Hindlimb muscle (tissue), 1 donor: ENCODE measurements at regions not wholly inside any gene's neighbourhood (a gene's known extent, or its start where the extent isn't known, plus 50 kb on each side); places are given as distances from the start of the nearest gene placed in this dataset.

Source experiments
- DNase-seq: peaks from one replicate; pipeline ENCODE4 v3.0.0-alpha.2; 2013

DNA sequence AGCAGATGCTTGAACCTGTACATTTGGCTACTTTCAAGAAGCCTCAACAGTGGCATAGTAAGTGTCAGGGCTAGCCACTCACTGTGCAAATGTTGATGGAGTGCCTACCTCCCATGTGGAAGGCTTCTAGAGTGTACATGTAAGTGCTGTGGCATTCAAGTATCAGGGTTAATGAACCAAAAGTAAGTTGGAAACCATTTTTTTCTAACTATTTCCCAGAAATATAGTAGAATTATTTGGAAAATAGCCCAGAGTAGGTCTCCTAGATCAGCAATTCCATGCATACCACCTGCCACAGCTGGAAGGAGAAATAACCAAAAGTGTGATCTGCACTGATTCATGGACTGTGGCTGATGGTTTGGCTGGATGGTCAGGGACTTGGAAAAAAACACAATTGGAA lies 53.3 kb downstream of the FOXD1 start:
- DNase-seq, result no peak

DNA sequence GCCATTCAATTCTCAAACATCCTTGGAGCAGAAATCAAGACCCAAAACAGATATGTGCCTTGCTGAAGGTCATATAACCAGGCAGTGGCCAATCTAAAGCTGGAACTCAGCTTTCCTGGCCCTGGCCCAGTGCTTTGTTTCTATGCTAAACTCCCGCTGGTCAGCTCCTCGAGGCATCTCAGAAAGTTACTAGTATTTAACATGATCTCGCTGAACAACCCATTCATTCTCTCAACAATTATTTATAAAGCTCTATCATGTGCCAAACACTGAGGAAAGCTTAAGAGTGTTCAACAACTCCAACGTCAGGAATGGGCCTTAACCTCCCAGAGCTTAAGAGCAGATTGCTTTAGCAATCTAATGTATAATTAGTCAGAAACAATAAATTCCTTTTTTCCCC lies 54.0 kb downstream of the FOXD1 start:
- DNase-seq, result no peak

DNA sequence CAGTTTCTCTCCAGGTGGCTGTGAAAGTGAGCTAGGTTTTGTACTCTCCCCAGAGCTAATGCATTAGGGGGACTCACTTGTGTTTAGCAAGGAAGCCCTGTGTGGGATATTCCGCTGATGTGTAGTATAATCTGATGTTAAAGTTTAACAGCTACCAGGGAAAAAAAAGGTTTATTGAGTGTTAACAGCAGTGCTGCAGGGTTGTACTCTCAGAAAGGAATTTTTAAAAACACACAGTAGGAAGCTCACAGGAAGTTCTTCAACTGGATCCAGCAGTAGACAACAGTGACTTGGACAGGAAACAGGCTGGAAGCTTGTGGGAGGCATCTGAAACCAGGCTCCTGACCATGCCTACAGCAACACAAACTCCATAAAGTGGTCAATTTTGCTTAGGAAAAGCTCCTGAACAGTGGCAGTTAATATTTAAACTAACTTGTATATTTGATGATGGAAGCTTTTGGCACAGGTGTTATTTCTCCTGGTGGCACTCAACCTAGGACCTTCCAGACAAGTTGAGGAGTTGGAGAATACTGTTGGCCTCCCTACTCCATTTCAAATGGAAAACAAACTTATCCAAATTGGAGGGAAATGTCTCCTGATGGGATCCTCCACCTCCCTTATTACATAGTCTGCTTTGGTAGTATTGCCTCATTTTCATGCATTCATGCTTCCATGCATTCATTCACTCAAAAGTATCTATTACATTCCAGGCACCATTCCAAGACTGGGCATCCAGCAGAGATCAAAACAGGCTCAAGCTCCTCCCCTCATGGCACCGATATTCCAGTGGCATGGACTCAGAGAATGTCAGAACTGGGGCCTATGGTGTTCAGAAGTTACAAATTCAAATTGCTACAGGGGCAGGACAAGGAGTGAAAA lies 54.7 kb downstream of the FOXD1 start:
- DNase-seq, result no peak

DNA sequence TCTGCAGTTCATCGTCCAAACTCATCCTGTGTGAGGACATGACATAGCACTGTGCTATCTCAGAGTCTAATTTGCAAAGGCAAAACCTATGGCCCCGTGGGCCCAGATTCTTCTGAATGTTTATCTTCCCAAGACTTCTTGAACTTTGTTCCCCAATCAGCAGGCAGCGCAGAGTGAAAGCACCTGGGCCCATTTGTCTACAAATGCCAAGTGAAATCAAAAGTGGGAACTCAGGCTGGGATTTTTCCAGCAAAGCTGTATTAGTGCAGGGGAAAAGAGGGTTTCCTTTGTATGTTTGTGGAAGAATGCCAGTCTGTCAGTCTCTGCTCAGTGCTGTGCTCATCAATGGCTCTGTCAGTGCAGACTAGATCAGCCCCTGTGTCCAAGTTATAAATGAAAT lies 55.8 kb downstream of the FOXD1 start:
- no peak for DNase-seq

DNA sequence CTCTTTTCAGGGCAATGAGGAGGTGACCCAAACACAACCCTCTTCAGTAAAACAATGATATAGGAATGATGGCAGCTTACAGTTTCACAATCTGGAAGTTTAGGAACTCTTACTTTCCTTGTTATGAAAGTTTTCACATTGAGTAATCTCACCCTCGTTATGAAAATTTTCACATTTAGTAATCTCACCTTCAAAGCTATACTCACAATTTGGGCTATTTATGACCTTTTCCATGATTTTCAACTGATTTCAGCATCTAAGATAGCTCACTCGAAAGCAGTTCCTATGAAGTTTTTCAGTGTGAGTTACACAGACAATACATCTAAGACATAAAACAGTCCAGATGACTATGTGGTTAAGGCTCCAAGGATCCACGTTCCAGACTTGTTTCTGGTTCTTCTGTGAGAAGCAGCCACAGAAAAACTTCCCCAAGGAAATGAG lies 57.1 kb downstream of the FOXD1 start:
- DNase-seq, result no peak

DNA sequence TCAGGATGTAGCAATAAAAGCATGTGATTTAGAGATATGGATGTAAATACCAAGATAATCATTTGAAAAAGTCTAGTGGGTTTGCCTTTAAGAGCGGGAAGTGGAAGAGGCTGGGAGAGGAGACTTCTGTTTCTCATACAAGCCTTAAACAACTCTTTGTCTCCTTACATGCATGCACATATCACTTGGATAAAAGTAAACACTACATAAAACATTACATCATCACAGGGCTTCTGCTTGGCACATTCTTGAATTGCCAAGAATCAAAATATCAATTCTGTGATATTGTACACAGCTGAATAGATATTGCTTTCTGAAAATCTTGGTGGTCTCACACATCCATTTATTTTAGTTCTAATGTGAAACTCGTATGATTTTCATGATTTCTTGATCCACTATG lies 57.6 kb downstream of the FOXD1 start:
- no peak for DNase-seq

DNA sequence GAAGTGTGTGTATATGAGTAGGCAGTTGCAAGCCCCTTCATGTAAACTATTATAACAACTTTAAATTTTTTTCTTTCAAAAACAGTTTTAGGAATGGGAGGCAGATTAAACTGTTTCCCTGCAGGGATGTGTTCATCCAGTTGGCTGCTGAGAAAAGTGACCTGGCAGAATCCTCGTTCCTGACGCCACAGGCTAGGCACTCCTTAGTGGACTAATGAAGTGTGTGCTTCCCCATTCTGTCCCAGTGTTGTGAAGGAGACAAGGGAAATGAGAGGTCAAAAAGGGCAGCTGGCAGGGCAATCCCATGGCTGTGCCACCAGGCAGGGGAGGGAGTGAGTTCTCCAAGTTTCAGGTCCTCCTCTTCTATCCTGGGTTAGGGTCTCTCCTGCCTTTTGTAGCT lies 59.8 kb downstream of the FOXD1 start:
- no peak for DNase-seq

DNA sequence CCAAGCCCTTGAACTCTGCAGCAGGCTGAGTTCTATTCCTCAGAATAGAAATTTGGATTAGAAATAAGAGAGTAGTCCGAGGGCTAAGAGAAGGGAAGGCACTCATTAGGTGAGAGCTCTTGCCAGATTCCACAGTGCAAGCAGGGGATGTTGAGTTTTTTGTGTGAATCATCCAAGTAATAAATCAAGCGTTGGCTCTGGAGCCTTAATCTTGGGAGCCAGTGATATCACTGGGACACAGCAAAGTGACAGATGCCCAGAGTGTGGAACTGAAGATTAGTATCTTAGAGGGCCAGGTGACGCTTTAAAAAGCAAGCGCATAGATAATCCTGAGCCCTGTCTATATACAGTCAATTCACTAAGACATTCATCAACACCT lies 60.3 kb downstream of the FOXD1 start:
- peak; percentile 12 for DNase-seq

DNA sequence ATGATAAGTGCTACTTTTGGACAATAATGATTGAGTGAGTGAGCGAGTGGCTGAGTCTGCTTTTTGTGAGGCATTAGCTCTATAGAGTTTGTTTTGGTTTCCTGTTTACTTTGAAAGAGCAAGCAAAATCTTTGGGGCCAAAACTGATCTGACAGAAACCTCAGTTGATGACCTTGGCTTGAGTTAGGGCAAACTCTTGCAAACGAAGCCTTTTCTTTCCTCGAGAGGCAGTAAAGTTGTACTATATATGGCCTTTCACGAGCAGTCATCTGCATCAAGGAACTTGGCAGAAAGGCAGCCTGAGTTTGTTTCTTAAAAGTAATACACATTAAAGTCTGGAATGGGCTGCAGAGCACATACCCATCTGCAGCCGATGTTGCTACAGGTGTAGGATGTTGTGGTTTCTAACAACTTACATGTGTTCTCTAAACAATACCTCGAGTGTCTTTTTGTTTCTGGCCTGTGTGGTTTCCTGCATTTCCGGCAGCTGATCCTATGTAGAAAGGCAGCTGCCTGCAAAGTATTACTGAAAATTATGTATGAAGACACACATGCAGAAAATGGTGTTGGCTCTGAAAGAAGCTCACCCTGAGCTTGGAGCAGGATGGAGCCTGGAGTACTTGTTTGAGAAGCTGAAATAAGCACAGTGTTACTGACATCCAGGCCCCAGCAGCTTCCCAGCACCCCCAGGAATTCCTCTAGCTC lies 60.8 kb downstream of the FOXD1 start:
- peak; percentile 56 for DNase-seq

DNA sequence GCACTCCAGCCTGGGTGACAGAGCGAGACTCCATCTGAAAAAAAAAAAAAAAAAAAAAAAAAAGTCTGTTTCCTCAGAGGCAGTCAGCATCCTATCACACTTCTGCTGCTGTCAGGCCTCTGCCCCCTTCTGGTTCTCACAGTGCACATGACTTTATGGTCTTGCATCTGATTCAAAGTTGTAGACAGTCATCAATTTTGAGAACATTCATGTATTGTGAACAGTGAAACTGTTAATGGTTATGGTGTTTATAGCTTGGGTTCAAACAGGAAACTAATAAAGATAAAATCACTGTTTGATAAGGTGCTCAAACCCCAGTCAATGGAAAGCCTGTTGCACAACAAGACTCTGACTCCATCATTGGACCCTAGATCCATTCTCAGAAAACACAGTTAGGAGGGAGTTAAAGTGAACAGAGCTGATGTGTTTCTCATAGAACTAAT lies 61.4 kb downstream of the FOXD1 start:
- DNase-seq, result no peak

DNA sequence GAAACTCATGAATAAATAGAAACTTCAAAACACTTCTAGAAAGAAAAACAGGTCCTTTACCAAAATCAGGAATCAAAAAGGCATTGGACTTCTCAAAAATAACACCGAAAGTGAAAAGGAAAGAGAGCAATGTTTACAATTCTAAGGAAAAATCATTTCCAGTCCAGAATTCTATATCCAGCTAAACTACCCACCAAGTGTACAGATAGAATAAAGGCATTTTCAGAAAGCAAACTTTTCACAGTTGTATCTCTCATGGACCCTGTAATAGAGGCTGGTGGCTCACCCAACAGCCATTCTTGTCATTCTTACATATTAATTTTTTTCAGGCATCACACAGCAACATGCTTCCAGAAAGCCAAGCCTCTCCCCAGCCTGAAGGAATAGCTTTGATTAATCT lies 63.7 kb downstream of the FOXD1 start:
- no peak for DNase-seq

DNA sequence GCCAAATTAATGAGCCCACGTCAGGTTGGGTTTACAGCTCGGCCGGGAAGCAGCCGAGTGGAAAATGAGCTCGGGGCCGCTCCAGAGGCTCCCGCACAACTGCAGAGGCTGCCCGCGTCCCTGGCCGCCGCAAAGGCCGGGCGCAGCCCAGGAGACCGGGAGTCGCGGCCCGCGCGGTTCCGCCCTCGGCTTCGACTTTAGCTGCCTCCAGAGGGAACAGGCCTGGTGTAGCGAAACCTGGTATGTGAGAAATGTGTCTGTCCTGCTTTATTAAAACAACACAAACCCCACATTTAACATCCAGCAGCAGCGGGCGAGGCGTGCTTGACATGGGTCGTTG lies 66.2 kb downstream of the FOXD1 start:
- DNase-seq, result no peak

DNA sequence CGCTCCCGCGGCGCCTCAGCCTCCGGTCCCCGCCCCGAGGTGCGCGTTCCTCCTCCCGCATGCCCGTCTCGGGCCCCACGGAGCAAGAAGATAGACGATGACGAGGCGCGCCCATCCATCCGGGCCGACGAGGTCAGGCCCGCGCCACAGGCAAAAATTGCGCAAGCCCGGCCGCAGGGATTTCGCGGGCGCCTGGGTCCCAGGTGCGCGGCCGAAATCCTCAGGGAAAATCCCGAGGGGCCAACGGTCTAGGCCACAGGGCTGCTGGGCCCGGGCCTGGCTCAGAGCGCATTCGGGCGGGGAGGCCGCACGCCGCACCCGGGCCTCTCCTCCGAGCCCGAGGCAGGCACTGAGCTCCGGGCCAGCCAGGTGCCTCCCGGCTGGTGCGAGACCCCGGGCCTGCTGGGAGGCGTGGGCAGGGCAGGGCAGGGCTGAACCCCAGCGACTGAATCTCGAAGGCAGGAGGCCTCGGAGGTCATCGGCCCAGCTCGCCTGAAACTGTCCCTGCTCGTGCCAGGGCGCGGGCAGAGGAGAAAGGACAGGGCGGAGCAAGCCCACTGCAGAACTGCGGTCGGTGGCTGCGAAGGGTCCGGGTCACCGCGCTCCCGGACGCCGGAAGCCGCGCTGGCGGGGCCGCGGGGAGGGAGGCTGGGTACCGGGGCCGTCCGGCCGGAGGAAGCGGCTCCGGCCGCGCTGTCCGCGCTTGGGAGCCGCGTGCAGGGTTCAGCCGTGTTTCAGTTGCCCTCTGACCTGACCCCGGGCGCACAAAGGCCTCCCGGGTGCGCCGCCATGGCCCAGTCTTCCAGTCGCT lies 66.8 kb downstream of the FOXD1 start:
- no peak for DNase-seq

DNA sequence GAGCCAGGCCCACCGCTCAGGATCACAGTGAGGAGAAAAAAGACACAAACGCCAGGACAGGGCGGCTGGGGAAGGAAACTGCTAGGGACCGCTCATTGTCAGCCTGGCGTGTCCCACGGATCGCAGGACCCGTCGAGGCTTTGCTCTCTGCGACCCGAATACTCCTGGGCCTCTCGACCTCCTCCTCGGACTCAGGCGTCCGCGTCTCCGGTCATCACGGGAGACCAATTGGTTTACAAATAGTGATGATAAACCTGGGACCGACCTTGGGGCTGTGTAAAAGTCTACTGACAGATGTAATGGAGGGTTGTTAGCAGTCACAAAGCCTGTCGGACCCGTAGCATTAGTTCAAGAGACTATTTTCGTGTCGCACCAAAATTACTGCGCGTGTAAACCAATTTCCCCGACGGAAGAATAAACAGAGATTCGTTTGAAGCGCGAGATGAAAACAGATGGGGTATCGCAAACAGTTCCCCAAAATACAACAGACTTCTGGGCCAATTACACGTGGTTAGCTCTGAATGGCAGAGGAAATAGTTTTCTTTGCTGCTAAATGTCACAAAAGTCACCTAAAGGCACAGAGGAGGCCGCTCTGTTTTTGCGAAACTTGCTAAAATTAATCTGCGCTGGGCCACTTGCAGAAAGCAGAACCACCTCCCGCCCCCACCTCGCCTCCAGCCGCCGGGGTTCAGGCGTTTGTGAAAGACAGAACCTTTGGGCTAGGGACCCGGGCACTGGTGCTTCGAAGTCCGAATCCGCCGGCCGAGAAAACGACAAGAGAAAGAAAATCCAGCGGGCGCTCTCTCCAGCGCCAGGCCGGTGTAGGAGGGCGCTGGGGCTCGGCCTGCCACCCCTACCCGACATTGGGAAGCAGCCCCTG lies 67.6 kb downstream of the FOXD1 start:
- no peak for DNase-seq

DNA sequence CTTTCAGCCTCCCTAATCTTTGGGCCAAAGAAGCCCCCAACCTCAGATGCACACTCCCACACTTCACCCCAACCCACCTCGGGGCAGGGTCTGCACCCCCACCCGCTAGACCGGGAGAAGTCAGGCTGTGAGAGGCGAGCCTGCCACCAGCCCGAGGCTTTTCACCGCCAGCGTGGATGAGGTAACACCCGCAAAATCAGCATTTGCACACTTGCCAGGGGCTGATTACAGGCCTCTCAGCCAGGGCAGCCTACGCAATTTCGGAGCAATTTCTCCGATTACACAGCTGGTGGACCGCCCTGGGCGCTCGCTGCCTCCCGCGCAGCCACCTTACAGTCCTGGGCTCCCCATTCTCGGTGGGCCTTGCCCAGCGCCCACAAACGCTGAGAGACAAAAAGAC lies 68.5 kb downstream of the FOXD1 start:
- no peak for DNase-seq

DNA sequence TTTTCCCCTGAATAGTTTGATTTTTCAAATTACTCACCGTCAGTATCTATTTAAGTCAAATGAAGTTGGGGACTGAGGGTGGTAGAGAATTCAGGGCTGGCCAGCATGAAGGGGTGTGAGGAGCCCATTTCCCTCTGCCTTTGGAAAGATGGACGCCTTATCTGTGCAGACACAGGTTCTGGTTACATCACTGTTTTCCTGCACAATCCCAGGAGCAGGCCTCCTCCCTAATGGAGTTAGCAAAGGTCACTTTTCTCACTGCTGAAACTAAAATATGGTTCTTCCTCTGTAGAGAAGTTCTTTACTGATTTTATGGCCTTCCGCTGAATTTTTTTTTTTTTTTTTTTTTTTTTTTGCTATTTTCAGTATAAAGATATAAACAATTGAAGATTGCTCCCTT lies 69.1 kb downstream of the FOXD1 start:
- no peak for DNase-seq

DNA sequence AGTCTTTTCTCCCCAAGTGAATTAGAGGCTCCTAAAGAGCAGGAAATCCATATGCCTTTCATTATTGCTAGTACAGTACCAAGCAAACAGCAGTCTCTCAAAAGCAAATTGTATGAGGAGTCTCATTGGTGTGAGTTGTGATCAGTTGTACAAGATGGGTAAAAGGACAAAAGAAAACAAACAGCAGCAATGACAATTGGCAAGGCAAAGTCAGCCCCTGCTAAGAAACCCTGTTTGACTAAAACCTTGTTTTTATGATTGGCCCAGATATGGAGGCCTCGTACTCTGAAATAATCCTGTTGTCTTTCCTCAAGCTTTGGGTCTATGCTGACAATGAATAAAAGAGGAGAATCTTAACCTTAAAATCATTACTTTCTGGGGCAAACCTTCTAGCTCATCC lies 69.8 kb downstream of the FOXD1 start:
- DNase-seq, result no peak

DNA sequence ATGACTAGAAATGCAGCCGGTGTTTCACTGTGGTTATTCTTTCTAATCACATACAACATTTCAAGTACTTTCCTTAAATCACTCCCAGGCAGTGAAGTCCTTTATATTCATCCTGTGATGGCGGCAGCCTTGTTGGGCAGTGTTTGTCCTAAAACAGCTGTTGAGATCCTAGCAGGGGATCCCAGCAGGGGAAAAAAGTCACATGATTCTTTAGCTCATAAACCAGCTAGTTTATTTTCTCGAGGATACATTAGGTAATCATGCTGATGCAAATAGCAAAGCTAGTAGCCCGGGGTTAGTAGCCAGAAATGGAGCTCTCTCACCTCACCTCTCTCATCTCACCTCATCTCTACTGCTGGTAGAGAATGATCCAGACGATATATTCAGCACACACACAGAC lies 70.5 kb downstream of the FOXD1 start:
- DNase-seq, result no peak

DNA sequence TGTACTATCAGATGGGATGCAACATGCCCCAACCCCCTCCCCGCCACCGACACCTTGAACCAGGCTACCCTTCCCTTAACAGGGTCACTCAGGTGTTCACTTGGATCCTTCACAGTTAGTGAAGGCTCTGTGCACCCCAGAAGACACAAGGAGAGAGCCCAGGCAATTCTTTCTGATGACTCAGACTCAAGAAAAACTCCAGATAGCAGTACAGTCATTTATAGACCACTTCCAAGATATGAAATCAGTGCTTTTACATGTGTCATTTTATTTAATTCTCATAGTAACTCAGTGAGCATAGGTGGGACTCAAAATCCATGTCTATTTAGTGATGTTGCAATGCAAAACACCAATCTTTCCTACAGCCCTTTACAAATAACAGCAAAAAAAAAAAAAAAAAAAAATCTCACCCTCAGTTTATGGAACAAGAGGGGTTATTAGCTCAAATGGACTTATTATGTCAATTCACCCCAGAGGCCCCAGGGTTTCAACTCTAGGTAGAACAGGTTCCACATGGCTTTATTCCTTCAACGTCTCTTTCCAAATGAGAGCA lies 71.9 kb downstream of the FOXD1 start:
- DNase-seq, result no peak

DNA sequence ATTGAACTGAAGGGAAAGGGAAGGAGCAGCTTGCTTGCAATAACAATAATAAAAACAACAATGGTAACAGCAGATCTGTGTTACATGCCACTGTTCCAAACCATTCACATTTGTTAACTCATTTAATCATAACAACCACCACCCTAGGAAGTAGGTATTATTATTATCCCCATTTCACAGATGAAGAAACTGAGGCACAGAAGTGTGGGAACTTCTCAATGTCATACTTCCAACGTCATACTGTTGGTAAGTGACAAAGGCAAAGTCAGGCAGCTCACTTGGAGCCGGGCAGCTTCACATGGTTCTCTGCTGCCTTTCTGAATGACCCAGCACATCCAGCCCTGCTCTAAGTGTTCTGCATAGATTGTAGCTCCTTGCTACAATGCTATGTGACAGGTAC lies 72.6 kb downstream of the FOXD1 start:
- no peak for DNase-seq

DNA sequence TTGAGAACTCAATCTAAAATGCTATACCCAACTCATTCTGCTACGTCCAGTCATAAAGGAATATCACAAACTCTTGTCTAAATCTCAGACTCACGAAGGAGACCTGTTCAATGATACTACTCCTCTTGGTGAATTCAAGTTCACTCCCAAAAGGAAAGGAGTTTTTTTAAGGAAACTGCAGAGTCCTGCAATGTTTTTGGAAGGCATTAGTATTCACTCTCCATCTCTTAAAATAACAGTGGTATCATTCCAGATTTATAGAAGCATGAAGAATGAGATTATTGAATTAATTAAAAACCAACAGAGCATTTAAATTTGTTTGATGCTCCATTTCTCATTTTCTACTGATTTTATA lies 73.4 kb downstream of the FOXD1 start:
- DNase-seq, result no peak

DNA sequence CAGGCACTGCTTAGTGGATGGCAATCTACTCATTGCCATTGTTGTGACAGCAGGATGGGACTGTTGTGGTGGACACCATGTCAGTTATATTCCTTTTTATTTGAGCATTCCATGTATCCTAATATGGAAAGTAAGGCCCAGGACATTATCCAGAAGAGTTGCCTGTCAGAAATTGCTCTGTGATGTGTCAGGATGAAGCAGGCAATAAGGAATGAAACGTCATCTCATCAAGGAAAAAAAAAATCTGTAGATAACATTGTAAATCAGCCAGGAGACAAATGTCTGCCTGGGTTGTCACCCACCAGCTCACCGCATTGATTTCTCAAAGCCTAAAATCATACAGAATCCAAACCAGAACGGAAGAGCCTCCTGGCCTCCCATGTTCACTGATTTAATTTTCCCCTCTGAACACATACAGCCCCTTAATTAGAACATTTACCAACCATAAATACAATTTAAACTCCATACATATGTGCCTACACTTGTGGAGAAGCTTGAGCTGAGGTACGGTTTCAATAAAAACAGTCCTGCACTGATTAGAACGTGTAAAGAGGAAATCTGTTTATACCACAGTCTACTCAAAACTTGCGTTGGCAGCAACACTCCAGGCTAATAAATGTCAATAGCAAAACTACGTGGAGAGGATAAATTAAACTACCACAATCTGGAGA lies 73.9 kb downstream of the FOXD1 start:
- no peak for DNase-seq
